H9 (cell line): ENCODE measurements at regions not wholly inside any gene's neighbourhood (a gene's known extent, or its start where the extent isn't known, plus 50 kb on each side); places are given as distances from the start of the nearest gene placed in this dataset.

Experiments used
- DNase-seq: peaks from one replicate; pipeline ENCODE4 v3.0.0-alpha.2; 2017
- H2AFZ ChIP-seq: one replicate; pipeline ENCODE4 v1.6.1; 2013; ENCODE audit warnings: mild to moderate bottlenecking, low read length, control low read depth, moderate library complexity
- H2AK5ac ChIP-seq: 2 replicates; pipeline ENCODE4 v1.6.1; 2013; ENCODE audit warnings: low read length, control low read depth, mixed read lengths; ENCODE audit not compliant: insufficient read length
- H2BK120ac ChIP-seq: one replicate; pipeline ENCODE4 v1.6.1; 2013; ENCODE audit warnings: low read depth, mild to moderate bottlenecking, low read length, control low read depth, inconsistent platforms; ENCODE audit not compliant: poor library complexity, severe bottlenecking
- H2BK12ac ChIP-seq: 2 replicates; pipeline ENCODE4 v1.6.1; 2013; ENCODE audit warnings: low read length, control low read depth, mixed read lengths, low read depth; ENCODE audit not compliant: insufficient read length
- H2BK15ac ChIP-seq: 2 replicates; pipeline ENCODE4 v1.6.1; 2013; ENCODE audit warnings: low read depth, low read length, control low read depth
- H2BK20ac ChIP-seq: one replicate; pipeline ENCODE4 v1.6.1; 2013; ENCODE audit warnings: low read depth, mild to moderate bottlenecking, low read length, control low read depth, inconsistent platforms; ENCODE audit not compliant: poor library complexity, severe bottlenecking
- H2BK5ac ChIP-seq: 2 replicates; pipeline ENCODE4 v1.6.1; 2013; ENCODE audit warnings: low read length, control low read depth, mixed read lengths; ENCODE audit not compliant: insufficient read length
- H3K14ac ChIP-seq: 2 replicates; pipeline ENCODE4 v1.6.1; 2013; ENCODE audit warnings: low read length, control low read depth; ENCODE audit not compliant: insufficient read depth
- H3K18ac ChIP-seq: 2 replicates; pipeline ENCODE4 v1.6.1; 2013; ENCODE audit warnings: low read depth, mild to moderate bottlenecking, mixed read lengths, low read length, control low read depth; ENCODE audit not compliant: insufficient read length
- H3K23ac ChIP-seq: 2 replicates; pipeline ENCODE4 v1.6.1; 2013; ENCODE audit warnings: low read length, control low read depth, mixed read lengths, low read depth; ENCODE audit not compliant: insufficient read length
- H3K23me2 ChIP-seq: 2 replicates; pipeline ENCODE4 v1.6.1; 2013; ENCODE audit warnings: low read depth, mild to moderate bottlenecking, mixed read lengths, low read length, control low read depth; ENCODE audit not compliant: insufficient read length, poor library complexity, severe bottlenecking
- H3K27ac ChIP-seq: 2 replicates; pipeline ENCODE4 v1.5.1; 2013; ENCODE audit warnings: low read length, control low read depth, mixed read lengths, low read depth; ENCODE audit not compliant: insufficient read length
- H3K27me3 ChIP-seq: 2 replicates; pipeline ENCODE4 v1.6.1; 2013; ENCODE audit warnings: low read length, control low read depth, inconsistent platforms; ENCODE audit not compliant: insufficient read depth
- H3K4ac ChIP-seq: 2 replicates; pipeline ENCODE4 v1.6.1; 2013; ENCODE audit warnings: low read depth, mild to moderate bottlenecking, control low read depth, inconsistent platforms, low read length, moderate library complexity
- H3K4me1 ChIP-seq: 2 replicates; pipeline ENCODE4 v1.6.1; 2013; ENCODE audit warnings: low read length, control low read depth, inconsistent platforms; ENCODE audit not compliant: insufficient read depth
- H3K4me2 ChIP-seq: 2 replicates; pipeline ENCODE4 v1.6.1; 2013; ENCODE audit warnings: low read length, control low read depth, mixed read lengths; ENCODE audit not compliant: insufficient read length, insufficient read depth
- H3K56ac ChIP-seq: 2 replicates; pipeline ENCODE4 v1.6.1; 2013; ENCODE audit warnings: low read depth, mild to moderate bottlenecking, mixed read lengths, low read length, control low read depth; ENCODE audit not compliant: insufficient read length
- H3K79me1 ChIP-seq: 2 replicates; pipeline ENCODE4 v1.6.1; 2013; ENCODE audit warnings: low read depth, mild to moderate bottlenecking, moderate library complexity, low read length, control low read depth, inconsistent platforms; ENCODE audit not compliant: insufficient read depth, poor library complexity, severe bottlenecking
- H3K79me2 ChIP-seq: 2 replicates; pipeline ENCODE4 v1.6.1; 2013; ENCODE audit warnings: low read length, control low read depth, inconsistent platforms; ENCODE audit not compliant: insufficient read depth
- H3K9ac ChIP-seq: 2 replicates; pipeline ENCODE4 v1.6.1; 2013; ENCODE audit warnings: low read length, control low read depth, mixed read lengths; ENCODE audit not compliant: insufficient read length; ENCODE audit errors: extremely low read depth
- H3K9me3 ChIP-seq: one replicate; pipeline ENCODE4 v1.6.1; 2013; ENCODE audit warnings: low read depth, low read length, inconsistent platforms; ENCODE audit not compliant: control insufficient read depth
- H3T11ph ChIP-seq: one replicate; pipeline ENCODE4 v1.6.1; 2013; ENCODE audit warnings: mild to moderate bottlenecking, low read length, control low read depth, inconsistent platforms
- H4K20me1 ChIP-seq: one replicate; pipeline ENCODE4 v1.6.1; 2013; ENCODE audit not compliant: control insufficient read depth, insufficient read length, insufficient read depth
- H4K5ac ChIP-seq: 2 replicates; pipeline ENCODE4 v1.6.1; 2013; ENCODE audit warnings: low read depth, mild to moderate bottlenecking, mixed read lengths, low read length, control low read depth; ENCODE audit not compliant: insufficient read length
- H4K8ac ChIP-seq: replicated peaks from 2 replicates; pipeline ENCODE4 v1.6.1; 2013; ENCODE audit warnings: low read length, control low read depth, mixed read lengths, low read depth; ENCODE audit not compliant: insufficient read length
- H4K91ac ChIP-seq: 2 replicates; pipeline ENCODE4 v1.6.1; 2013; ENCODE audit warnings: low read depth, mild to moderate bottlenecking, moderate library complexity, mixed read lengths, low read length, control low read depth; ENCODE audit not compliant: insufficient read length
- H3K27ac Mint-ChIP-seq, 3 experiments: 2 replicates in 2 of 3; 3 replicates in 1 of 3; pipeline ENCODE4 v1.8.0; 2020 to 2021; ENCODE audit warnings: mixed read lengths in 3 of 3, mild to moderate bottlenecking in 1 of 3, moderate library complexity in 1 of 3
- H3K27me3 Mint-ChIP-seq: 2 replicates; pipeline ENCODE4 v1.8.0; 2021; ENCODE audit warnings: low read depth, mild to moderate bottlenecking, moderate library complexity, mixed read lengths
- H3K36me3 Mint-ChIP-seq, 3 experiments: 2 replicates in 2 of 3; 3 replicates in 1 of 3; pipeline ENCODE4 v1.8.0; 2020 to 2021; ENCODE audit warnings: low read depth in 3 of 3, mixed read lengths in 3 of 3; ENCODE audit not compliant: insufficient read depth in 1 of 3
- H3K4me1 Mint-ChIP-seq, 2 experiments: 2 replicates each; pipeline ENCODE4 v1.8.0; 2020; ENCODE audit warnings: mixed read lengths in 2 of 2
- H3K4me3 Mint-ChIP-seq, 2 experiments: 2 replicates in 1 of 2; 3 replicates in 1 of 2; pipeline ENCODE4 v1.8.0; 2020 to 2021; ENCODE audit warnings: mild to moderate bottlenecking in 2 of 2, mixed read lengths in 2 of 2, moderate library complexity in 1 of 2
- H3K9me3 Mint-ChIP-seq, 2 experiments: 2 replicates in 1 of 2; 3 replicates in 1 of 2; pipeline ENCODE4 v1.8.0; 2020; ENCODE audit warnings: mild to moderate bottlenecking in 2 of 2, mixed read lengths in 2 of 2, moderate library complexity in 1 of 2
- WGBS: extraction: QIAGEN DNeasy Blood & Tissue Kit; methylation state at CpG from one replicate; pipeline ENCODE4 v1.1.7; 2013; ENCODE audit warnings: missing lambda C conversion rate, low lambda C conversion rate, mixed read lengths; ENCODE audit not compliant: insufficient read length; ENCODE audit errors: extremely low coverage; 5-methylcytosine and 5-hydroxymethylcytosine counted together
- TF ChIP-seq, protein P1 (sequence below): fragments of 200-600 bp; sonication (generic); conservative IDR thresholded peaks from 3 replicates; pipeline ENCODE4 v1.8.0; 2021; ENCODE audit warnings: antibody characterized with exemption, mild to moderate bottlenecking

DNA sequence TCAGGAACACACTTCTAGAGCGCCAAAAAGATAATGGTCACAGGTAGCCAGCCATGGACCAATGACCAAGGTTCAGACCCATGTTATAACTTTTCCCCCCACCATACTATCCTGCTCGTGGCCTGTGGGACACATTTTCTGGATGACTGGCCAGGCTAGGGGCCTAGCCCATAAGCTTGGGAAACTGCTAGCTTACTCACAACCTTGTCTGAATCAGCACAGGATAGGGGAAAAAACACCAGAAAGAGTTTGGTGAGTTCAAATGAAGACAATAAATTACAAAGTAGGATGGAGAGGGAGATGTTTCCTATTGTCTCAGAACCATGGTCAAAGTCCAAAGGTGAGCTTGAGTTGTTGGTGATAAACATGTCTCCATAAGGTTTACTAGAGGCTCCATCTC lies 156.3 kb upstream of the CCDC68 start:
- Mint-ChIP-seq H3K27ac (no peak overlapping the region), H3K27me3 (peaks cover 8% of the 10 kb centered on the region), H3K36me3 (no peaks in the 10 kb centered on the region), H3K4me1 (no peaks in the 10 kb centered on the region; a peak in 1 of 4 replicates), H3K4me3 (no peak overlapping the region), H3K9me3 (no peaks in the 10 kb centered on the region)
- Histone ChIP-seq H3T11ph (no peak overlapping the region), H4K5ac (no peak overlapping the region), H2BK5ac (no peak overlapping the region), H3K79me2 (no peaks in the 10 kb centered on the region), H3K4me2 (no peak overlapping the region), H3K9ac (no peak overlapping the region), H3K4me1 (no peaks in the 10 kb centered on the region), H2BK12ac (no peak overlapping the region), H2BK15ac (no peak overlapping the region), H2AFZ (no peak overlapping the region), H3K79me1 (no peaks in the 10 kb centered on the region), H3K23me2 (no peaks in the 10 kb centered on the region), H3K23ac (no peak overlapping the region), H3K9me3 (no peaks in the 10 kb centered on the region), H3K18ac (no peak overlapping the region), H3K56ac (no peak overlapping the region), H4K8ac (no peak overlapping the region), H3K27ac (no peak overlapping the region), H2AK5ac (no peak overlapping the region), H3K14ac (no peak overlapping the region), H4K91ac (no peak overlapping the region), H2BK120ac (no peak overlapping the region), H3K4ac (no peak overlapping the region), H2BK20ac (no peak overlapping the region), H3K27me3 (no peaks in the 10 kb centered on the region), H4K20me1 (no peaks in the 10 kb centered on the region)
- DNase-seq, result no peak
- TF ChIP-seq, protein P1, sequence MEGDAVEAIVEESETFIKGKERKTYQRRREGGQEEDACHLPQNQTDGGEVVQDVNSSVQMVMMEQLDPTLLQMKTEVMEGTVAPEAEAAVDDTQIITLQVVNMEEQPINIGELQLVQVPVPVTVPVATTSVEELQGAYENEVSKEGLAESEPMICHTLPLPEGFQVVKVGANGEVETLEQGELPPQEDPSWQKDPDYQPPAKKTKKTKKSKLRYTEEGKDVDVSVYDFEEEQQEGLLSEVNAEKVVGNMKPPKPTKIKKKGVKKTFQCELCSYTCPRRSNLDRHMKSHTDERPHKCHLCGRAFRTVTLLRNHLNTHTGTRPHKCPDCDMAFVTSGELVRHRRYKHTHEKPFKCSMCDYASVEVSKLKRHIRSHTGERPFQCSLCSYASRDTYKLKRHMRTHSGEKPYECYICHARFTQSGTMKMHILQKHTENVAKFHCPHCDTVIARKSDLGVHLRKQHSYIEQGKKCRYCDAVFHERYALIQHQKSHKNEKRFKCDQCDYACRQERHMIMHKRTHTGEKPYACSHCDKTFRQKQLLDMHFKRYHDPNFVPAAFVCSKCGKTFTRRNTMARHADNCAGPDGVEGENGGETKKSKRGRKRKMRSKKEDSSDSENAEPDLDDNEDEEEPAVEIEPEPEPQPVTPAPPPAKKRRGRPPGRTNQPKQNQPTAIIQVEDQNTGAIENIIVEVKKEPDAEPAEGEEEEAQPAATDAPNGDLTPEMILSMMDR, result no peak
- WGBS, result no CpG with 5 or more reads among the region's 2 CpGs
